ENCODE measurements at regions not wholly inside any gene's neighbourhood (a gene's known extent, or its start where the extent isn't known, plus 50 kb on each side); places are given as distances from the start of the nearest gene placed in this dataset.
A peak's percentile ranks its signal among the peaks of the same experiment; 100 is the strongest.

DNA sequence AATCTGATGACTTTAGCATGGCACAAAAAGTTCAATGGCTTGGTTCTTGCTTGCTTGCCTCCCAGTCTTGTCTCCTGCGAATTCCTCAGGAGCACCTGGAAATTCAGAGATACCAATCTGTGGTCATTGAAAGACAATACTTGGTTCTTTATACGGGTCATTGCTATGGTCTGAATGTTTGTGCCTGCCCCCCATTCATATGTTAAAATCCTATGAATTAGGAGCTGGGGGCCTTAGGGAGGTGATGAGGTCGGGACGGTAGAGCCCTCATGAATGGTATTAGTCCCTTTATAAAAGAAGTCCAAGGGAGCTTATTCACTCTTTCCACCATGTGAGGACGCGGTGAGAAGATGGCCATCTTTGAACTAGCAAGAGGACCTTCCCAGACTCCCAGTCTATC lies 721.8 kb downstream of the UTRN start:
- Mint-ChIP-seq H3K36me3 (no peaks in the 10 kb centered on the region), H3K4me3 (no peak overlapping the region), H3K9me3 (no peaks in the 10 kb centered on the region), H3K27me3 (peaks cover 40% of the 10 kb centered on the region), H3K4me1 (no peaks in the 10 kb centered on the region), H3K27ac (no peak overlapping the region)
- ATAC-seq: no peak

GRCh38 chr6:145008715-145009114 lies 723.6 kb downstream of the UTRN start:
- H3K27ac Mint-ChIP-seq: no peak overlapping the region
- ATAC-seq: no peak
- no peak overlapping the region for H3K4me3 Mint-ChIP-seq
- no peaks in the 10 kb centered on the region for H3K36me3 Mint-ChIP-seq
- no peaks in the 10 kb centered on the region for H3K9me3 Mint-ChIP-seq
- H3K4me1 Mint-ChIP-seq: no peaks in the 10 kb centered on the region
- peaks cover 46% of the 10 kb centered on the region for H3K27me3 Mint-ChIP-seq

DNA sequence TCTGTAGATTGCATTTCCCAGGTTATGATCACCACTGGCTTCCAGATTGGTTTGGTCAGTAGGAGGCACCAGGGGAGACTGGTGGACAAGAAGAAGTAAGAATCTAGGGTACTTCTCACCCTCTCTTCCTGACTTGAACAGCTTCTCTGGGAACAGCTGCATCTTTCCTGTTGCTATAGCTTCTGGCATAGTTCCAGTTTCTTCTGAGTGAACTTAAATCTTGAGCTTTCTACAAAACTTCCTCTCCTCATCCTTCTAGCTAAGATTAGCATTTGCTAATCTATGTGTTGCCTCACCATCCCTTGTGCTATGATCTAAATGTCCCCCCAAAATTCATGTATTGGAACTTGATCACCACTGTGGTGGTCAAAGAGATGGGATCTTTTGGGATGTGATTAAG lies 724.6 kb downstream of the UTRN start:
- Mint-ChIP-seq H3K36me3 (no peaks in the 10 kb centered on the region), H3K27ac (no peak overlapping the region), H3K4me3 (no peak overlapping the region), H3K4me1 (no peaks in the 10 kb centered on the region), H3K27me3 (peaks cover 46% of the 10 kb centered on the region), H3K9me3 (no peaks in the 10 kb centered on the region)
- no peak for ATAC-seq

- no peak for ATAC-seq
- no peaks in the 10 kb centered on the region for H3K36me3 Mint-ChIP-seq
- no peaks in the 10 kb centered on the region for H3K4me1 Mint-ChIP-seq
- H3K27ac Mint-ChIP-seq: no peak overlapping the region
- no peaks in the 10 kb centered on the region for H3K9me3 Mint-ChIP-seq
- no peak overlapping the region for H3K4me3 Mint-ChIP-seq
- peaks cover 33% of the 10 kb centered on the region for H3K27me3 Mint-ChIP-seq
Observed at GRCh38 chr6:145012039-145012662, 723.2 kb downstream of the EPM2A start.

DNA sequence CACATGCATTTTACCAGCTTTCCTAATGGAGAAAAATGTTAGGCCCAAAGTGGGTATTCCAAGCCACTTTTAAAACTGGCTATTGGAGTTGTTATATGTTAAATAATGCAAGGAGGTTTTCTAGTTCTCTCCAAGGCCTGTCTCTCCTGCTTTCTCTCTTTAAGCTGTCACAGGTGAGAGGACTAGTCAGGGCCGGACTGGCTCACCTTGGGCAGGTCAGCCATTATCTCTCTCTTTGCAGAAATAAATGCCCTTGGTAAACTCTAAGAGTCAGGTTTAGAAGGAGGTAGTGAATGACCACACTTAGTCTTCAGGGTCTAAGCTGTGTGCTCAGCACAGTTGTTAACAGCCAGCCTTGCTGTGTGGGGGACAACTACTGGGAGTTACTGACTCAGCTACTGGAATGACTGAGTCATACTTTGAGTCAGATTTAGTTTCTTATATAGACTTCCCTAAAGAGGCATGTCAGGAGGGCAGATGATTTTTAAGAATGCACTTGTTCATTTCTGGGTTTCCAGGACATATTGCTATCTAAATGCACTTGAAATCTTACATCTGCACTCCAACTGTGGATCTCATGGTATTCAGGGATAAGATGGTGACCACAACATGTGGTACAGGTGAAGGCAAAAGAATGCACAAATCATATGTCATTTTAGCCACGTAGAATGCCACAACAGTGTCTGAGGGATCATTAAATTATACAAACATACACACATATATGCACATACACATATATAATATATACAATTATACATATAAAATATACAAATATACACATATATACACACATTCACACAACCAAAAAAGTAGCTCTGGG lies 719.4 kb downstream of the EPM2A start:
- peaks cover 16% of the 10 kb centered on the region for H3K27me3 Mint-ChIP-seq
- H3K9me3 Mint-ChIP-seq: no peaks in the 10 kb centered on the region
- H3K4me3 Mint-ChIP-seq: no peak overlapping the region
- ATAC-seq: peak; percentile 61
- H3K27ac Mint-ChIP-seq: no peak overlapping the region
- H3K36me3 Mint-ChIP-seq: no peaks in the 10 kb centered on the region
- no peaks in the 10 kb centered on the region for H3K4me1 Mint-ChIP-seq

GRCh38 chr6:145017051-145017450 lies 718.3 kb downstream of the EPM2A start:
- Mint-ChIP-seq H3K4me3 (no peak overlapping the region), H3K27ac (no peak overlapping the region), H3K27me3 (peaks cover 5% of the 10 kb centered on the region), H3K36me3 (no peaks in the 10 kb centered on the region), H3K9me3 (no peaks in the 10 kb centered on the region), H3K4me1 (no peaks in the 10 kb centered on the region)
- ATAC-seq: no peak

DNA sequence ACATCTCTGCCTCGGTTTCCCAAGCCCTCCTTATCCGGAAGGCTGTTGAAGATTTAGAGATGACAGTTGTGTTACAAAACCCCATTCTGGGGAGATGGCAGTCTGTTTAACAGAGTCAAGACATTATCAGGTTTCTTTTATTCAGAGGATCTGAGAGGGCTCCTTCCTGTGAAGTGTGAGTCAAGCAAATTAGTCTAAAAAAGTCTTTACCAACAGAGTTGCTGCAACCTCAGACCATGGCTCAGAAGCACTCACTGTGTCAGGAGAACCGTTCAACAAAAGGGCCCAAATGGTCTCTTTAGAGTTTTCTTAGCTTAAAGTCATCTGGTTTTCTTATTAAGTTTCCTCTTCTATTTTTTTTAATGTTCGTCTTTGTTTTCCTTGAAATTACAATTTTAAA lies 717.8 kb downstream of the EPM2A start:
- Mint-ChIP-seq H3K27ac (no peak overlapping the region), H3K27me3 (peaks cover under 1% of the 10 kb centered on the region), H3K4me3 (no peak overlapping the region), H3K36me3 (no peaks in the 10 kb centered on the region), H3K4me1 (no peaks in the 10 kb centered on the region), H3K9me3 (no peaks in the 10 kb centered on the region)
- no peak for ATAC-seq

DNA sequence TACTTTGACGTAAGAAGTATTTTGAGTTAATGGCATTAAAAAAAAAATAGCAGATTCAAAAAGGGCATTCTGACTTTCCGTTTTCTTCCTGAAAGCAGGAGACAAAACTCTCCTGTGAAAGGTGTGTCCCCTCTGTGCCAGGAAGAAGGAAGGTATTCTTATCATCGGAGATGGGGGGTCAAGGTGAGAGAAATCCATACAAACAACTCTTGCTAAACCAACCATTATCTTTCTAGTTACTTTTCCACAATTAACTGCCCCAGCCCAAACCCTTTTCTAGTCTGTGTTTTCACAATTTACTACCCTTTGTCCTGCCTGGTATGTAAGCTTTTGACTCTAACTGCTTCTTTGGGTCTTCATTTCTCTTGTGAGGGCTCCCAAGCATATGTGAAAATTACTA lies 717.3 kb downstream of the EPM2A start:
- no peak overlapping the region for H3K4me3 Mint-ChIP-seq
- H3K36me3 Mint-ChIP-seq: no peaks in the 10 kb centered on the region
- H3K27me3 Mint-ChIP-seq: no peaks in the 10 kb centered on the region
- H3K4me1 Mint-ChIP-seq: no peaks in the 10 kb centered on the region
- no peak for ATAC-seq
- no peaks in the 10 kb centered on the region for H3K9me3 Mint-ChIP-seq
- H3K27ac Mint-ChIP-seq: no peak overlapping the region

GRCh38 chr6:145020114-145020513 lies 715.2 kb downstream of the EPM2A start:
- no peaks in the 10 kb centered on the region for H3K9me3 Mint-ChIP-seq
- ATAC-seq: no peak
- H3K27me3 Mint-ChIP-seq: no peaks in the 10 kb centered on the region
- H3K4me3 Mint-ChIP-seq: no peak overlapping the region
- no peaks in the 10 kb centered on the region for H3K36me3 Mint-ChIP-seq
- H3K4me1 Mint-ChIP-seq: no peaks in the 10 kb centered on the region
- H3K27ac Mint-ChIP-seq: no peak overlapping the region

- no peak overlapping the region for H3K4me3 Mint-ChIP-seq
- H3K4me1 Mint-ChIP-seq: no peaks in the 10 kb centered on the region
- no peaks in the 10 kb centered on the region for H3K36me3 Mint-ChIP-seq
- no peaks in the 10 kb centered on the region for H3K9me3 Mint-ChIP-seq
- ATAC-seq: no peak
- no peaks in the 10 kb centered on the region for H3K27me3 Mint-ChIP-seq
- H3K27ac Mint-ChIP-seq: no peak overlapping the region
Observed at GRCh38 chr6:145020543-145020942, 714.8 kb downstream of the EPM2A start.

DNA sequence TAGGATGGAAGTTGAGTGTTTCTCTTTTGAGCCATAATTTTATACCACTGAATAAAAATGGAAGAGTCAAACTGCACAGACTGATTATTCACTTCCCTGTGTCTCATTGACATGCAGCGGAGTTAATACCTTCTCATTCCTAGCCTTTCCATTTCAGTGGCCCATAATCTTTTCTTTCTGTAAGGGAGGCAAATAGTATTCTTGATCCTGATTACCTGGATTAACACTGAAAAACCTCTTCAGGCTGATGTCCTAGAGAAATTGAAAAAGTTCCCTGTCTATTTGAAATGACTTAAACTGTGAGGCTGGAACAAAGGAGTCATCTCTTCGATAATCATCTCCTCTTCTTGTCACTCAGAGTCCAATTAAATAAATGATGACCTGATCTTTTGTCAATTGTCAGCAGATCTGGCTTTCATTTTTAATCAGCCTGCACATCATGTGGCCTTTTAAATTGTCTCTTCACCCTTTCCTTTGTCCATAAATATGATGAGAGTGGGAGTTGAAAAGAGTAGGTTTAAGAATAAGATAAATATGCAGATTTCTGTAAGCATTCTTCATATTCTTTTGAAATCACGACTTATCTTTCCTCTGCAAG lies 713.0 kb downstream of the EPM2A start:
- ATAC-seq: no peak
- no peaks in the 10 kb centered on the region for H3K36me3 Mint-ChIP-seq
- no peak overlapping the region for H3K27ac Mint-ChIP-seq
- no peaks in the 10 kb centered on the region for H3K4me1 Mint-ChIP-seq
- H3K4me3 Mint-ChIP-seq: no peak overlapping the region
- H3K9me3 Mint-ChIP-seq: no peaks in the 10 kb centered on the region
- no peaks in the 10 kb centered on the region for H3K27me3 Mint-ChIP-seq

DNA sequence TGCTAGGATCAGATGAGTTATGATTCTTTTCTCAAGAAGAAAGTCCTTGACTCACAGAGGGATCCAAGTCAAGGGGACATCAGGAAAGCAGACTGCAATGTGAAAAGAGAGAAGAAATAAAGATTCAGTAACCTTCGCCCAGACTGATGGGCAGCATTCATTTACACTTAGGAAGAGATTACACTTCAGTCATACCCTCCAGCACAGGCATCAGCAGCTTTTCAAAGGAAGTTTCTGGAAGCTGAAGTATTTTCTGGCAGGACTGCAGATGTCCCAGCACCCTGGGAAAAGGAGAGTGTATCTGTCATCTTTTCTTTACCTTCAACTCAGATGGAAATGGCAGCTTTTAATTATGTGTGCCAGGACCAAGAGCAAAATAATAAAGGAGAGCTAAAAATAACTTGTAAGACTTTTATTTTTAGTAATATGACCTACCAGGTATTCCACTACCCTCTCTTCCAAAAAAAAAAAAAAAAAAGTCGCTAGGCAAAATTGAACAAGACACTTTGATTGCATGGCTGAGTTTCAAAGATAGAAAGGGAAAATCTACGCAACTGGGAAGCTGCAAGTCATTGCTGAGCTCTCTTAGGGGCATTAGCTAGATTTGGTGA lies 712.1 kb downstream of the EPM2A start:
- Mint-ChIP-seq H3K9me3 (no peaks in the 10 kb centered on the region), H3K4me3 (no peak overlapping the region), H3K27me3 (no peaks in the 10 kb centered on the region)

GRCh38 chr6:145025488-145025887 lies 709.8 kb downstream of the EPM2A start:
- Mint-ChIP-seq H3K27ac (no peak overlapping the region), H3K9me3 (no peaks in the 10 kb centered on the region), H3K27me3 (peaks cover 9% of the 10 kb centered on the region), H3K4me3 (no peak overlapping the region), H3K36me3 (no peaks in the 10 kb centered on the region), H3K4me1 (no peaks in the 10 kb centered on the region)
- ATAC-seq: no peak

More for the DNA sequence above, 712.1 kb downstream of the EPM2A start:
- no peaks in the 10 kb centered on the region for H3K36me3 Mint-ChIP-seq
- ATAC-seq: no peak
- no peak overlapping the region for H3K27ac Mint-ChIP-seq
- no peaks in the 10 kb centered on the region for H3K4me1 Mint-ChIP-seq

DNA sequence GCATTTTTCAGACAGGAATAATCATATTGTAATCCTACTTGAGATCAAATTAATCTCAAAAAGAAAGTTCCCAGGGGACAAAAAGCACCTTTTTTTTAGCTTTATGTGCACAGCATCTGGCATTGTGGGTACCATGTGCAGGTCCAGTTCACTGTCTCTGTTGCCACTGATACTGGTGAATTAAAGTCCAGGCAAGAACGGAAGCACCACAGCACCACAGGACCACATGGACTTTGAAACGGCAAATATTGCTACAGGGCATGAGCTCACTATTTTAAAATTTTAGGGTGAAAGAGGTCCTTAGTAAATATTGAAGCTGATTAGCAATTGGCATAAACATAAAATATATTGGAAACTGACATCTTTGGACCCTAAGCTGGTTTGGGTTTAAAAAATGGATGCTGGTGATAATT lies 709.0 kb downstream of the EPM2A start:
- Mint-ChIP-seq H3K27ac (no peak overlapping the region), H3K36me3 (no peaks in the 10 kb centered on the region), H3K27me3 (peaks cover 9% of the 10 kb centered on the region)

GRCh38 chr6:145028144-145028818 lies 707.0 kb downstream of the EPM2A start:
- H3K4me3 Mint-ChIP-seq: no peak overlapping the region
- no peaks in the 10 kb centered on the region for H3K36me3 Mint-ChIP-seq
- ATAC-seq: no peak
- no peaks in the 10 kb centered on the region for H3K4me1 Mint-ChIP-seq
- H3K27ac Mint-ChIP-seq: no peak overlapping the region
- H3K27me3 Mint-ChIP-seq: peaks cover 9% of the 10 kb centered on the region
- no peaks in the 10 kb centered on the region for H3K9me3 Mint-ChIP-seq

More for the DNA sequence above, 709.0 kb downstream of the EPM2A start:
- H3K4me3 Mint-ChIP-seq: no peak overlapping the region
- no peaks in the 10 kb centered on the region for H3K9me3 Mint-ChIP-seq
- no peaks in the 10 kb centered on the region for H3K4me1 Mint-ChIP-seq
- ATAC-seq: no peak

Measured in stimulated activated memory B cell treated with anti-CD40 and anti-IgM and Interleukin-4, amounts not matched to agents 10 μg/mL and 1 μg/mL and 100 μg/mL, for 72 hours (primary cell).